Hematopoietic multipotent progenitor cell treated with erythropoietin and hydrocortisone succinate and interleukin-3 and kit ligand, for 4 days (in vitro differentiated cells): ENCODE measurements at regions not wholly inside any gene's neighbourhood (a gene's known extent, or its start where the extent isn't known, plus 50 kb on each side); places are given as distances from the start of the nearest gene placed in this dataset.
A peak's percentile ranks its signal among the peaks of the same experiment; 100 is the strongest.
"Not testable (repeated sequence)": the region's sequence is repeated elsewhere in the genome, so short reads cannot be mapped to it uniquely, and the experiment has no call there.

ENCODE experiments used
- DNase-seq: peaks from one replicate; pipeline ENCODE4 v3.0.0-alpha.2; 2015

- DNase-seq = no peak
Measured at GRCh38 chr4:133588306-133588705, 439.2 kb downstream of the PCDH10 start.

- no peak for DNase-seq
Measured at GRCh38 chr4:133585323-133585722, 436.2 kb downstream of the PCDH10 start.

GRCh38 chr4:133584714-133585113 lies 435.6 kb downstream of the PCDH10 start:
- no peak for DNase-seq

- DNase-seq = no peak
Measured at GRCh38 chr4:133581996-133582619, 433.0 kb downstream of the PCDH10 start.

- DNase-seq = no peak
Measured at GRCh38 chr4:133574248-133574647, 425.2 kb downstream of the PCDH10 start.

GRCh38 chr4:133565379-133565778 lies 416.3 kb downstream of the PCDH10 start:
- DNase-seq = no peak

- DNase-seq = no peak
Measured at GRCh38 chr4:133559987-133560386, 410.9 kb downstream of the PCDH10 start.

- no peak for DNase-seq
Measured at GRCh38 chr4:133555671-133556070, 406.6 kb downstream of the PCDH10 start.

GRCh38 chr4:133550436-133550835 lies 401.3 kb downstream of the PCDH10 start:
- DNase-seq = no peak

- DNase-seq = no peak
Measured at GRCh38 chr4:133544097-133544496, 395.0 kb downstream of the PCDH10 start.

GRCh38 chr4:133537780-133538281 lies 388.7 kb downstream of the PCDH10 start:
- no peak for DNase-seq

GRCh38 chr4:133534224-133534623 lies 385.1 kb downstream of the PCDH10 start:
- not testable (repeated sequence) for DNase-seq

- DNase-seq = no peak
Measured at GRCh38 chr4:133524369-133524768, 375.3 kb downstream of the PCDH10 start.

- no peak for DNase-seq
Measured at GRCh38 chr4:133513901-133514300, 364.8 kb downstream of the PCDH10 start.

GRCh38 chr4:133498149-133498548 lies 349.1 kb downstream of the PCDH10 start:
- no peak for DNase-seq

GRCh38 chr4:133493776-133494175 lies 344.7 kb downstream of the PCDH10 start:
- DNase-seq = no peak

GRCh38 chr4:133493241-133493640 lies 344.1 kb downstream of the PCDH10 start:
- DNase-seq = no peak

GRCh38 chr4:133484287-133484686 lies 335.2 kb downstream of the PCDH10 start:
- DNase-seq = no peak

GRCh38 chr4:133483600-133484246 lies 334.6 kb downstream of the PCDH10 start:
- DNase-seq = peak; percentile 34

GRCh38 chr4:133476063-133476462 lies 327.0 kb downstream of the PCDH10 start:
- DNase-seq = no peak

- no peak for DNase-seq
Measured at GRCh38 chr4:133474501-133474900, 325.4 kb downstream of the PCDH10 start.

GRCh38 chr4:133472244-133472643 lies 323.1 kb downstream of the PCDH10 start:
- no peak for DNase-seq

- no peak for DNase-seq
Measured at GRCh38 chr4:133467290-133467947, 318.3 kb downstream of the PCDH10 start.

GRCh38 chr4:133465022-133465421 lies 315.9 kb downstream of the PCDH10 start:
- DNase-seq = no peak
